ENCODE measurements at regions not wholly inside any gene's neighbourhood (a gene's known extent, or its start where the extent isn't known, plus 50 kb on each side); places are given as distances from the start of the nearest gene placed in this dataset.
"Not testable (repeated sequence)": the region's sequence is repeated elsewhere in the genome, so short reads cannot be mapped to it uniquely, and the experiment has no call there.

- no peak for DNase-seq
These were observed 152.2 kb upstream of the NR5A2 start for GRCh38 chr1:199875337-199875736.

DNA sequence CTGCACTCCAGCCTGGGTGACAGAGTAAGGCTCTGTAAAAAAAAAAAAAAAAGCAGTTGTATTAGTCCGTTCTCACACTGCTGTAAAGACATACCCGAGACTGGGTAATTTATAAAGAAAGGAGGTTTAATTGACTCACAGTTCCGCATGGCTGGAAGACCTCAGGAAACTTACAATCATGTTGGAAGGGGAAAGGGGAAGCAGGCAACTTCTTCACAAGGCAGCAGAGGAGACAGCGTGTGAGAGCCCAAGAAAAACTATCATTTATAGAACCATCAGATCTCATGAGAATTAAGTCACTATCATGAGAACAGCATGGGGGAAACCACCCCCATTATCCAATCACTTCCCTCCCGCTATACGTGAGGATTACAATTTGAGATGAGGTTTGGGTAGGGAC, 151.7 kb upstream of the NR5A2 start:
- no peak for DNase-seq

DNA sequence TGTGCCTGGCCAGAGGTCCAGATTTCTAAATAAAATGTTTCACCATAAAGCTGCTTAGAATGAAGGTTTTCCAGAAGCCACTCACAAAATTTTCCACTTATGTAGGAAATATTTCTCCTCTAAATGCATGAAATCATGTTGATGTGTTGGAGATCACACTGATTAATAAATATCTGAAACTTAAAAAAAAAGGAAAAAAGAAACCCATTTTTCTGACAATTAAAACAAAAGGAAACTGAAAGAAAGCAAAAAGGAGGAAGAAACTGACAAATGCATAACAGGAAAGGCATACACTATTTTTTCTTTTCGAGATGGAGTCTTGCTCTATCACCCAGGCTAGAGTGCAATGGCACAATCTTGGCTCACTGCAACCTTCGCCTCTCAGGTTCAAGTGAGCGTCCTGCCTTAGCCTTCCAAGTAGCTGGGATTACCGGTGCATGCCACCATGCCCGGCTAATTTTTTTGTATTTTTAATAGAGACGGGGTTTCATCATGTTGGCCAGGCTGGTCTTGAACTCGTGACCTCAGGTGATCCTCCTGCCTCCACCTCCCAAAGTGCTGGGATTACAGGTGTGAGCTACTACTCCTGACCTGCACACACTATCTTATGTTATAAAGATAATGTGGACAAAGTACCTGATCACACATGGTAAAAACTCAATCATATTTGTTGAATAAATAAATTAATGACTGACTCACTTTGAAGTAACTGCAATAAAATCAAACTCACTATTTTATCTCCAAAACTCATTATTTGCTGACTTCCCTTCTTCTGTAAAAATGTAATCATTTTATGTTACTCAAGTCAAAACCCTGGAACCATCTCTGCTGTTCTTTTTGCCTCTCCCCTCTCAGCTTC, 149.8 kb upstream of the NR5A2 start:
- DNase-seq = no peak

DNA sequence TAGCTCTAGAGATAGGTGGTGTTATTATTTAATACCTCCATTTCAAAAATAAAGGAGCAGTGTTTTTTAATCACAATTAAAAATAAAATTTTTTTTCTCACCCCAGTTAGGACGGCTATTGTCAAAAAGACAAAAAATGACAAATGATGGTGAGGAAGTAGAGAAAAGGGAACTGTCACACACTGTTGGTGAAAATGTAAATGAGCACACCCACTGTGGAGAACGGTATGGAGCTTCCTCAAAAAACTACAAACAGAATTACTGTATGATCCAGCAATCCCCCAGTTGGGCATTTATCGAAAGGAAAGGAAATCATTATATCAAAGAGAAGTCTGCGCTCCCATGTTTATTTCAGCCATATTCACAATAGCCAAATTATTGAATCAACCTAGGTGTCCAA, 148.7 kb upstream of the NR5A2 start:
- no peak for DNase-seq

DNA sequence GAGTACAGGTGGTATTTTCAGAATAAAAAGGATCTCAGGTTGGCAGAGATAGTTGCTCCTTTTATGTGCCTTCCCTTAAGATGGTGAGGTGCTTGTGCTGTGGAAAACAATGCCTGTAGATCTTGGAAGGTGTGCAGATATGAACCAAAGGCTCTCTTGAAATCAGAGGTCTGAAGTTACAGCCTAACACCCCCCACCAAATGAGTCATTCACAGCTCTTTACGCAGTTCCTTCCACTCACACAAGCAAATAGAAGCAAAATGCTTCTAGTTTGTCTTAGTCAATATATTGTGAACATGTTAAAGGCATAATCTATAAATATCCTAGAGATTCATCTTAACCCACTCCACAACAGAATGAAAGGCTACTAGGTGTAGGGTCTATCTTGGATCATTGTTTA, 128.9 kb upstream of the NR5A2 start:
- no peak for DNase-seq

DNA sequence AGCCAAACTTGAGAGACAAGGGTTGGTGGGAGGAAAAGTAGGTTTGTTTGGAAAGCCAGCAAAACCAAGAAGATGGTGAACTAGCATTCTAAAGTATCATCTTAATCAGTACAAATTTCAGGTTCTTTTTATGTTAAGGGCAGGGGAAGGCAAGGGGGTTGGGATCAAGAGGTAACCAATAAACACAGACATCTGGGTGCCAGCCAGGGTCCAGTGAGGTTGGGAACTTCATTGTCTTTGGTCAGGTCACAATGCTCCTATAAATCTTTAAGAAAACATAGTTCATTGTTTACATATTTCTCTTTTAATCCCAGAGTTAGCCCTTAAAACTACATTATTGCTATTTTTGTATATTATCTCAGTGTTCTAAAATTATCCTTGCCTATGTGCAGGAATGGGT, 126.2 kb upstream of the NR5A2 start:
- DNase-seq = no peak

GRCh38 chr1:199907361-199907760, 120.1 kb upstream of the NR5A2 start:
- DNase-seq = no peak

DNA sequence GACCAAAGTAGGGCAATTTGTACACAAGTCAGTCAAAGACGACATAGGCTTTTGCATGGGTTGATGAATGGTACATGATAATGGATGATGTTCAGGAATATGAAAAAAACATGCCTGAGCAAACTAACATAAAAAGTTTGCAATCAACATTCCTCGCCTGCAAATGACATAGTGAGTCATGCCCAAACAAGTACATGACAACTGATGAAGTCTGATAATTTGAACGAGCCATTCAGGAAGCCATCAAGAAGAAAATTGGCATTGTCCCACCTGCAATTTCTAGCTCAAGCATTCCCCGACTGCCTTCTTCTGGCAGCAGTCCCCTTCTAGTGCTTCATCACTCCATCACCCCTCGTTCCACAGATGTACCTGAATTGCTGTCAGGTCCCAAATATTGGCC, 118.4 kb upstream of the NR5A2 start:
- no peak for DNase-seq

DNA sequence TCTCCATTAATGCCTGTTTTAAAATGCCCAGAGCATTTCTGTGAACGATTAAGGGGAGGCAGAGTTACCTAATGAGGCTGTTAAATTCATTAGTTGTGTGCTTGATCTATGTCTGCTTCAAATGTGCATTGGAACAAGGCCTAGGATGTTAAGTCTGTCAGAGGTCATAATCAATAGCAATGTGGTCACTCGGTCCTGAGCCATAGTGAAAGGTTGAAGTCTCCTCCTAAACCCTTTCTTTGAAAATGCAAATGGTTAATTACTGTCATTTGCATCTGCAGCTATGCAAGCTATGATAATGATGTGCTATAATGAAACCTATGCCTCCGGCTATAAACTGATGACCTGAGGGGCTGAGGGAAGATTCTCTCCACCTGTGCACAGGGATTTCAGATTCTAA, 114.2 kb upstream of the NR5A2 start:
- peak; percentile 59 for DNase-seq

DNA sequence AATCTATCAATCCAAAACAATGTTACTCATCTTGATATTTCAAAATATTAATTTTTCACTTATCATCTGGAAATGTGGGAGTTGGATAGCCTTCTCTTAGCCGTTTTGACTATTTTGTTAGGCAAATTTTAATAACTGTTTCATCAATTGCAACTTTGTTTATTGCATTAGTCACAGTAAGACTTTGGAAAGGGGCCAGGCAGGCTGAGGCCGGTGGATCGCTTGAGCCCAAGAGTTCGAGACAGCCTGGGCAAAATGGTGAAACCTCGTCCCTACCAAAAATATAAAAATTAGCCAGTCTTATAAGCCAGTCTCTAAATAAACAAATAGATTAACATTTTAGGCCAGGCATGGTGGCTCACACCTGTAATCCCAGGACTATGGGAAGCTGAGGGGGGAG, 113.0 kb upstream of the NR5A2 start:
- no peak for DNase-seq

- no peak for DNase-seq
These were observed 109.2 kb upstream of the NR5A2 start for GRCh38 chr1:199918196-199918769.

DNA sequence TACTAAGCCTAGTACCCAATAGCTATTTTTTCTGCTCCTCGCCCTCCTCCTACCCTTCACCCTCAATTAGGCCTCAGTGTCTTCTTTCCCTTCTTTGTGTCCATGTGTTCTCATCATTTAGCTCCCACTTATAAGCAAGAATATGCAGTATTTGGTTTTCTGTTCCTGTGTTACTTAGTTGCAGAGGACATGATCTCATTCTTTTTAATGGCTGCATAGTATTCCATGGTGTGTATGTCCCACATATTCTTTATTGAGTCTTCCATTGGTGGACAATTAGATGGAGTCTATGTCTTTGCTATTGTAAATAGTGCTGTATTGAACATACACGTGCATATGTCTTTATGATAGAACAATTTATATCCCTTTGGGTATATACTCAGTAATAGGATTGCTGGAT, 106.9 kb upstream of the NR5A2 start:
- no peak for DNase-seq

DNA sequence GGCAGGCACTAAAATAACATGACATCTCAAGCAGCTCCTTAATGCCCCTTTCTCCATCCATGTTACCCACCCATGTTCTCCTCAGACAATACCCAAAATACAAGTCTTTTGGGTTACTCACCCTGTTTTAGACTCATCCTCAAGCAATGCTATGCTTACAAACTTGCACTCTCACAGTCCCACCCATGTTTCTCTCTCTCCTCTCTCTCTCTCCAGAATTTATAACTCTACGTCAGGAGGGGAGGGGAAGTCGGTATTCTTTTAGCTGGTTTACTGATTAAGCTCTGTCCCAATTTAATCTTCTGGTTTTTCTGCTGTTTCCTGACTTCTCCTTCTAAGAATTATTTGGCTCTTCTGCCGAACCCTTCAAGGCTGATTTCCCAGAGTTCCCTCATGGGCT, 98.0 kb upstream of the NR5A2 start:
- DNase-seq = no peak

- DNase-seq = not testable (repeated sequence)
These were observed 97.4 kb upstream of the NR5A2 start for GRCh38 chr1:199930067-199930466.

DNA sequence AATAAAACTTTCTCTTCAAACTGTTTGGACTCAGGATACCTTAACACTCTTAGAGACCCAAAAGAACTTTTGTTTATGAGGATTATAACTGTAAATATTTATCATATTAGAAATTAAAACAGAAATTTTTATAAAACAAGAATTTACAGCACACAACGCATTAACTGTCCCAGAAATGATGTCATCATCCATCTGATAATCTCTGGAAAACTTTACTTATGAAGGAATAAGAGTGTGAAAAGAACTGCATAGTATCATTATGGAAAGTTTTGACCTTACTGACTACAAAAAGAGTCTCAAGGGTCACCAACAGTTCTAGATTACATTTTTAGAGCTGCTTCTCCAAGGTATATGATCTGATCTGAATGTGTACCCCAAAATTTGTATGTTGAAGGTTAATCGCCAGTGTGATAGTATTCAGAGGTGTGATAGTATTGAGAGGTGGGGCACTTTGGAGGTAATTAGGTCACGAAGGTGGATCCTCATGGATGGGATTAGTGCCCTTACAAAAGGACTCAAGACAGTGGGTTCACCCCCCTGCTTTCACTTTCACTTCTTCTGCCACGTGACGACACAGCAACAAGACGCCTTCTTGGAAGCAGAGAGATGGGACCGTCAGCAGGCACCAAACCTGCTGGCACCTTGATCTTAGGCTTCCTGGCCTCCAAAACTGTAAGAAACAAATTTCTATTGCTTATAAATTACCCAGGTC, 95.7 kb upstream of the NR5A2 start:
- no peak for DNase-seq

DNA sequence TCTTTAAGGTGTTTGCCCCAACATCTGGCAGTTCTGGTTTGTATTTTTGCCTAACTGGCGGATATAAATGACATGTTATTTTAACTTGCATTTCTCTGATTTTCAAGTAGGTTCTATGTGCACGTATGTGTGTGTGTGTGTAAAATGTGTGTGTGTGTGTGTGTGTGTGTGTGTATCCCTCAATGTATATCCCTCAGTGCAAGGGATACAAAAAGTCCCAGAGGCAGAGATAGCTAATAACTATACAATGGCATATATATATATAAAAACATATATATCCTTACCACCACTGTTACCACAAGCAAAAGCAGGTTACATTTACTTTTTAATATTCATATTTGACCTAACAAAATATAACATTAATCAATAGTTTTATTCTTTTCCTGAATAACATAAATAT, 95.0 kb upstream of the NR5A2 start:
- no peak for DNase-seq

- no peak for DNase-seq
These were observed 91.1 kb upstream of the NR5A2 start for GRCh38 chr1:199936441-199936840.

DNA sequence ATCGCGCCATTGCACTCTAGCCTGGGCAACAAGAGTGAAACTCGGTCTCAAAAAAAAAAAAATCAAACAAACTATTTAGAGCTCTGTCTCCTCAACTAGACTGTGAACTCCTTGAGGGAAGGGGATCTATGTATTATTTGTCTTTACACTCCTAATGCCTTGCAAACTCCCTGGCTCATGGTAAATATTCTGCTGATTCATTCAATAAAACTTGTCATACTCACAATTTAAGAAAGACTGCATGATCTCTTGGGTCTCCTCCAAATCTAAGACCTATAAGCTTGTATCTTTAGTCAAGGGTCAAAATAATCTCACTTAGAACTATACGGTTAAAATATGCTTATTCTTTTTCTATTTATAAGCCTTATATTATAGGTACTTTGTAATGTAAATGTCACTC, 90.3 kb upstream of the NR5A2 start:
- no peak for DNase-seq

- DNase-seq = no peak
These were observed 89.8 kb upstream of the NR5A2 start for GRCh38 chr1:199937661-199938060.

DNA sequence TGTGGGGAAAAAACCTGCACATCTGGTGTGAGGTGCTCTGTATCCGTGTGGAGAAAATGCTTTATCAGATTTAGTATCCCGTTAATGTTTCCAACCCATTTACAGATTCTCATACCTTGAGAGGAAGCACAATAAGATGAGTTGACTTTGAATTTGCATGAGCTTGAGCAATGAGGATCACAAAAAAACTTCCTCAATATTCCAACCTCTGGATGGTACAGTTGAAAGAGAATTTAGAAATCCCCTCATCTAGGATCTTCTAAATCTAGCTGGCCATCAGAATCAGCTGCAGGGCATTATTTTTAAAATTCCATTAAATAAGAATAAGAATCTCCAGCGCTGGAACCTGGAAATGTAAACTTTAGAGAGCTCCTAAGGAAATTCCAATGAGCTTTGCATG, 82.5 kb upstream of the NR5A2 start:
- no peak for DNase-seq

DNA sequence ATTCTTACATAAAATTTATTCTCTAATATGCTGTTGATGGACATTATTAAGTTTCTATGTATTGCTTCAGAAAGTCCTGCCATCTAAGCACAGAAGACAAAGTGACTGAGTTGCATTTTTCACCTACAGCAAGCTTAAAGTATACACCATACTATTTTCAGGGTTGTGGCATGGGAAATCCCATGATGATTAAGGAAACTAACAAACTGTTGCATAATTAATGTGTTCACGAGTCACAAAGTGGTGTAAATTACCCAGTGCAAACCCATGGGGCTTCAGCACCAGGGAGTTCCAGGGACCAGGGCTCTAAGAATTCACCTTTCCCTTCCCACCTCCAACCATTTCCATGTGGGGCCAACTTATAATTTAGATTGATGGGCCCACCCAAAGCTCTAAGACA, 81.9 kb upstream of the NR5A2 start:
- DNase-seq = no peak

GRCh38 chr1:199946305-199947155, 81.0 kb upstream of the NR5A2 start:
- DNase-seq = no peak

DNA sequence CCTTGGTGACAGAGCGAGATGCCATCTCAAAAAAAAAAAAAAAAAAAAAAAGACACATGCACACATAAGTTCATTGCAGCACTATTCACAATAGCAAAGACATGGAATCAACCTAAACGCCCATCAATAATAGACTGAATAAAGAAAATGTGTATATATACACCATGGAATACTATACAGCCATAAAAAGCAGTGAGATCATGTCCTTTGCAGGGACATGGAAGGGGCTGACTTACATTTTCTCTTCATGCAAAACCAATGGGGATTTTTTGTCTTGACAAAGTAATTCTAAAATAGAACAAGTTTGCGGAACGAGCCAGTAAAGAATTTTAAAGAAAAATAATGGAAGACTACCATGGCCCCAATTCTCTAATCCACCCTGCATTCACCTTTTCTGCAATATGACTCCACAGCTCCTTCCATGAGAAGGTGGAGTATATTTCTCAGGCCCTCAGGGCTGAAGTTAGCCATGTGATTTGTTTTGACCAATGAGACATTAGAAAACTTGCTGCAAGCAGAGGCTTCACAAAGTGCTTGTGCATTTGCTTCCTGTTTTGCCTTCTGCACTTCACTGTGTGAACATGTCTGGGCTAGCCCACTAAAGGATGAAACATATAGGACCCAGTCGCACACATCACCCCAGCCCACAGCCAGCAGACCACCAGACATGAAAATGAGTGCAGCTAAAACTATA, 78.8 kb upstream of the NR5A2 start:
- no peak for DNase-seq
